ENCODE measurements at regions not wholly inside any gene's neighbourhood (a gene's known extent, or its start where the extent isn't known, plus 50 kb on each side); places are given as distances from the start of the nearest gene placed in this dataset.

DNA sequence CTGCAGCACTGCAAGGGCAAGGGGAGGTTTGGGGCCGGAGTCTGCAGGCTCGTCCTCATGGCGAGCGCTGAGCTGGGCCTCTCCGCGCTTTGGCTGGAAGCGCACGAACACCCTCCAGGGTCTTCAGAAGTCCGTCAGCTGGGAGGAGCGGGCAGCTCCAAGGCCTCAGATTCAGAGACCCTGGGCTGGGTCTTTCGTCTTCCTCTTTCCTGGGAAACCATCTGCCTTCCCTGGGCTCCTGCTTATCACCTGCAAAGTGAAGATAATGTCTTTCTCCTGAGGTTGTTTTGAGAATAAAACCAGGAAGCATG, 525.6 kb downstream of the BRD1 start:
- Mint-ChIP-seq H3K27me3 (ENCODE audit: insufficient read depth) (peaks cover 2% of the 10 kb centered on the region; the same call in 1 of the 2 replicates), H3K4me1 (ENCODE audit: low read depth) (no peaks in the 10 kb centered on the region), H3K4me3 (no peak overlapping the region), H3K27ac (no peak overlapping the region), H3K9me3 (peaks cover 53% of the 10 kb centered on the region), H3K36me3 (ENCODE audit: low read depth) (peaks cover 14% of the 10 kb centered on the region)
- DNase-seq, result no peak
- TF ChIP-seq, protein P1, sequence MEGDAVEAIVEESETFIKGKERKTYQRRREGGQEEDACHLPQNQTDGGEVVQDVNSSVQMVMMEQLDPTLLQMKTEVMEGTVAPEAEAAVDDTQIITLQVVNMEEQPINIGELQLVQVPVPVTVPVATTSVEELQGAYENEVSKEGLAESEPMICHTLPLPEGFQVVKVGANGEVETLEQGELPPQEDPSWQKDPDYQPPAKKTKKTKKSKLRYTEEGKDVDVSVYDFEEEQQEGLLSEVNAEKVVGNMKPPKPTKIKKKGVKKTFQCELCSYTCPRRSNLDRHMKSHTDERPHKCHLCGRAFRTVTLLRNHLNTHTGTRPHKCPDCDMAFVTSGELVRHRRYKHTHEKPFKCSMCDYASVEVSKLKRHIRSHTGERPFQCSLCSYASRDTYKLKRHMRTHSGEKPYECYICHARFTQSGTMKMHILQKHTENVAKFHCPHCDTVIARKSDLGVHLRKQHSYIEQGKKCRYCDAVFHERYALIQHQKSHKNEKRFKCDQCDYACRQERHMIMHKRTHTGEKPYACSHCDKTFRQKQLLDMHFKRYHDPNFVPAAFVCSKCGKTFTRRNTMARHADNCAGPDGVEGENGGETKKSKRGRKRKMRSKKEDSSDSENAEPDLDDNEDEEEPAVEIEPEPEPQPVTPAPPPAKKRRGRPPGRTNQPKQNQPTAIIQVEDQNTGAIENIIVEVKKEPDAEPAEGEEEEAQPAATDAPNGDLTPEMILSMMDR (IDR thresholded peaks at IDR 0.05), result no peak

DNA sequence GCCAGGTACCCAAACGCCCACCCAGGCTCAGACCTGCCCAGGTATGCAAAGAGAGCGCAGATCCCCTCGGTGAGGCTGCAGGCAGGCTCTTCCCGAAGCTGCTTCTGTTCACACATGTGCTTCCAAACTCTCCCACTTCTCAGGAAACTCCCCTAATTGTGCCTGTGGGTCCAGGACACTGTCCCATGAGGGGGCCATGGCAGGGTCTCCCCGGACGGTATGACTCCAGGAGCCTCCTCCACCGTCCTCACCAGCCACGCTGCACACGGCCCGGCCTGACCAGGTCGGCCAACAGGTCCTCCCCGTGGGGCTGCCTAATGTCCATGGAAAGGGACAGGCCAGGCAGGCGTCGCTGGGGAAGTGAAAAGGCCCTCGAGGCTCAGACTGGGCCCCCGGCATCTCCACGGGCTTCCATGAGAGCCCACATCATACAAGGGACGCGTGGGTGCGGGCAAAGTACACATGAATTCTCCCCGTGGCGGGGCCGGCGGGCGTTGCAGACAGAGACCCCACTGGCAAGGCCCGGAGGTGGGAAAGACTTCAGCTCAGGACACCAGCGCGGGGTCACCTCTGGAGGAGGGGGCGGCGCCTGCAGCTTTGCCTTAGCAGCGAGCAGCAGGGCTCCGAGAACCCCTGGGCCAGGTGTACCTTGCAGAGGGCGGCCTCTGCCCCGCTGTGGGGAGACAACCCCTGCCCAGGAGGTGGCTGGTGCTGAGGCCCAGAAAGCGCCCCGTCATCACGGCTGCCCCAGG, 526.1 kb downstream of the BRD1 start:
- H3K9me3 Mint-ChIP-seq, result peaks cover 58% of the 10 kb centered on the region
- peaks cover 2% of the 10 kb centered on the region; the same call in 1 of the 2 replicates for H3K27me3 Mint-ChIP-seq (ENCODE audit: insufficient read depth)
- peaks cover 18% of the 10 kb centered on the region for H3K36me3 Mint-ChIP-seq (ENCODE audit: low read depth)
- H3K27ac Mint-ChIP-seq, result no peak overlapping the region
- H3K4me1 Mint-ChIP-seq (ENCODE audit: low read depth), result no peaks in the 10 kb centered on the region
- TF ChIP-seq, protein P1 (IDR thresholded peaks at IDR 0.05), result no peak
- H3K4me3 Mint-ChIP-seq, result no peak overlapping the region
- no peak for DNase-seq

DNA sequence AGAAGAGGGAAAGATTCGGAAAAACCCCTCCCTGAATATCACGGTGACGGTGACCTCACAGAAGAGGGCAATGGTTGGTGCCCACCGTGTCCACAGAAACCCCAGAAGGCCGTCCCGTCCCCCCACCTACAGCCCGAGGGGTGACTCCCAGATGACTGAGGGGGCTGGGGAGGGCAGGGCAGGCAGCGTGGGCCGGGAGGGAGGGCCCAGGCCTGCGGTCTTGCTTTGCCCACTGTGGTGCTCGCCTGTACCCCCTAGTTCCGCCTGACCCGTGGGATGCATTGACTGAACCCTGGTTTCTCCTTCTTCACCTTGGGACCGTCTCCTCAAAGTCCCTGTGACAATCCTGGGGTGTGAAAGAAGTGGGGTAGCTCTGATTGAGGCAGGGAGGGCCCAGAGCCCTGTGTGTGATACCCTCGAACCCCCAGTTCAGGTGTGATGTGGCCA, 526.7 kb downstream of the BRD1 start:
- peaks cover 17% of the 10 kb centered on the region for H3K36me3 Mint-ChIP-seq (ENCODE audit: low read depth)
- no peak overlapping the region for H3K27ac Mint-ChIP-seq

DNA sequence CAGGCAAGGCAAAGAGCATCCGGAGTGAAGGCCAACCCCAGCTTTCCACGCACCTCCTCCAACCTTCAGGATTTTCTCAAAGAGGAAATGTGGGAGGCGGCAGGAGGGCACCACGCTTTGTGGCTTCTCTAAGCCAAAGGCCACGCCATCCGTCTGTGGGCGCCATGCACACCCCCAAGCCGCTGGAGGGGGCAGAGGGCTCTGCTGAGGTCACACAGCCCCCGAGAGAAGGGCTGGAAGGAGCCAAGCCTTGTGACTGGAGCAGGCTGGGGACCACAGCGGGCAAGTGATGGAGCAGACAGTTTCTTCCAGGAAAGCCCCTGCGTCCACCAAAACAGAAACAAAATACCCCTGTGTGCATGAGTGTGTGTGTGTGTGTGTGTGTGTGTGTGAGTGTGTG, 527.4 kb downstream of the BRD1 start:
- Mint-ChIP-seq H3K27ac (no peak overlapping the region), H3K27me3 (ENCODE audit: insufficient read depth) (peaks cover 2% of the 10 kb centered on the region; the same call in 1 of the 2 replicates), H3K4me3 (no peak overlapping the region), H3K36me3 (ENCODE audit: low read depth) (peaks cover 12% of the 10 kb centered on the region), H3K9me3 (peaks cover 56% of the 10 kb centered on the region), H3K4me1 (ENCODE audit: low read depth) (no peaks in the 10 kb centered on the region)
- TF ChIP-seq, protein P1 (IDR thresholded peaks at IDR 0.05), result no peak
- DNase-seq, result no peak

More for the DNA sequence above, 526.7 kb downstream of the BRD1 start:
- Mint-ChIP-seq H3K9me3 (peaks cover 55% of the 10 kb centered on the region), H3K4me3 (no peak overlapping the region), H3K4me1 (ENCODE audit: low read depth) (no peaks in the 10 kb centered on the region), H3K27me3 (ENCODE audit: insufficient read depth) (peaks cover 2% of the 10 kb centered on the region; the same call in 1 of the 2 replicates)
- DNase-seq, result no peak
- TF ChIP-seq, protein P1 (IDR thresholded peaks at IDR 0.05), result no peak

DNA sequence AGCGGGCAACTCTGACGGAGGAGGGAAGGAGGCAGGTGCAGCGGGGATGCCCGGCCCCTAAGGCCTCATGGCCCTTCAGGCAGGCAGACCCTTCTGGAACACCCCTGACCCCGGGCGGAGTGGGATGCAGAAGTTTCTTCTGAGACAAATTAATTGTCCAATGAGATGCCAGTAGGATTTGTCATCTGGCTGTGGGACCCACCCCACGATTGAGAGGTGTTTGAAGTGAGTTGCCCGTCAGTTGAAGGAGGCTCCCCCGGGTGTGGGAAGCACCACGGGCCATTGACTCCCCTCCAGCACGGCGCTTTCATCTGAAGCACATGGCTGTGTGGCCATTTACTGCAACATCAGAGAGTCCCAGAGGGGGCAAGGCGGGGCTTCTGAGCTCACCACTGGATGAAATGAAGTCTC, 527.8 kb downstream of the BRD1 start:
- Mint-ChIP-seq H3K4me1 (ENCODE audit: low read depth) (no peaks in the 10 kb centered on the region), H3K4me3 (no peak overlapping the region), H3K9me3 (peaks cover 57% of the 10 kb centered on the region), H3K36me3 (ENCODE audit: low read depth) (peaks cover 12% of the 10 kb centered on the region), H3K27me3 (ENCODE audit: insufficient read depth) (peaks cover 2% of the 10 kb centered on the region; the same call in 1 of the 2 replicates), H3K27ac (no peak overlapping the region)
- no peak for DNase-seq
- TF ChIP-seq, protein P1 (IDR thresholded peaks at IDR 0.05), result no peak
